DND-41 (cell line): ENCODE measurements at regions not wholly inside any gene's neighbourhood (a gene's known extent, or its start where the extent isn't known, plus 50 kb on each side); places are given as distances from the start of the nearest gene placed in this dataset.

Source experiments
- CTCF ChIP-seq: IDR thresholded peaks from 2 replicates; pipeline ENCODE4 v1.5.1; 2012; ENCODE audit warnings: borderline replicate concordance, low read length, moderate library complexity, mild to moderate bottlenecking; ENCODE audit not compliant: poor library complexity, severe bottlenecking; ENCODE audit errors: extremely low read depth
- EZH2 ChIP-seq: IDR thresholded peaks from 3 replicates; pipeline ENCODE4 v1.6.1; 2012; ENCODE audit warnings: borderline replicate concordance, low read depth, mild to moderate bottlenecking, moderate library complexity, low read length, inconsistent platforms; ENCODE audit not compliant: severe bottlenecking

- TF ChIP-seq EZH2 (no peak), CTCF (no peak)
Measured at GRCh38 chr2:145332210-145332898, 812.4 kb upstream of the ZEB2 start.
